GM12878 (cell line): ENCODE measurements at regions not wholly inside any gene's neighbourhood (a gene's known extent, or its start where the extent isn't known, plus 50 kb on each side); places are given as distances from the start of the nearest gene placed in this dataset.
A peak's percentile ranks its signal among the peaks of the same experiment; 100 is the strongest.

Experiments
- ATAC-seq: fragments of 200-7000 bp; cut with Tn5 transposase; 3 replicates; pipeline ENCODE4 v1.9.1; 2020; ENCODE audit warnings: mild to moderate bottlenecking, moderate library complexity
- BruUV-seq: library from RNA; stranded (reverse); fragments of 400-500 nt; replicated peaks from 2 replicates; lab custom pipeline; 2021; lab: Mats Ljungman, UMichigan
- CTCF ChIA-PET: fragments of 300-600 bp; sonication (Branson Sonifier 250); formaldehyde crosslinking; extraction: SDS; loops from one replicate; lab custom pipeline; 2021; ENCODE audit warnings: inconsistent platforms; lab: Yijun Ruan, JAX
- POLR2A ChIA-PET: fragments of 350-600 bp; formaldehyde crosslinking; extraction: SDS; loops from one replicate; lab custom pipeline; 2021; ENCODE audit warnings: inconsistent platforms; lab: Charles Lee
- RAD21 ChIA-PET: fragments of 300-600 bp; sonication (Branson Sonifier 250); formaldehyde crosslinking; loops from one replicate; lab custom pipeline; 2023; ENCODE audit warnings: antibody characterized with exemption; ENCODE audit not compliant: unreplicated experiment; lab: Charles Lee
- SMC1A ChIA-PET: fragments of 300-600 bp; sonication (Branson Sonifier 250); formaldehyde crosslinking; loops from one replicate; lab custom pipeline; 2023; ENCODE audit not compliant: unreplicated experiment, uncharacterized antibody; lab: Charles Lee
- DNase-seq: peaks from one replicate; pipeline ENCODE4 v3.0.0-alpha.2; 2011; ENCODE audit warnings: low read depth, low spot score
- FAIRE-seq: peaks from 3 replicates; lab custom pipeline; 2011; peaks lifted over from hg19 to GRCh38; lab: Jason Lieb, UNC
- H2AFZ ChIP-seq: 2 replicates; pipeline ENCODE4 v1.6.0; 2011; ENCODE audit warnings: low read depth, low read length, control low read depth; ENCODE audit not compliant: control insufficient read depth
- H3K27ac ChIP-seq: 2 replicates; pipeline ENCODE4 v1.5.1; 2011; ENCODE audit warnings: control low read depth; ENCODE audit not compliant: control insufficient read depth, insufficient read depth
- H3K27me3 ChIP-seq, 2 experiments: replicated peaks in 1 of 2; 2 replicates each; pipeline versions ENCODE4 v1.6.0 to v1.6.1; 2011; ENCODE audit warnings: low read length in 1 of 2; ENCODE audit not compliant: control insufficient read depth in 2 of 2, insufficient read depth in 2 of 2
- H3K36me3 ChIP-seq, 2 experiments: 2 replicates each; pipeline ENCODE4 v1.5.1; 2011; ENCODE audit warnings: low read length in 1 of 2; ENCODE audit not compliant: control insufficient read depth in 2 of 2, insufficient read depth in 2 of 2
- H3K4me1 ChIP-seq: 2 replicates; pipeline ENCODE4 v1.6.1; 2011; ENCODE audit warnings: mild to moderate bottlenecking, low read length, moderate library complexity, mixed read lengths; ENCODE audit not compliant: control insufficient read depth, insufficient read depth
- H3K4me2 ChIP-seq: 2 replicates; pipeline ENCODE4 v1.6.0; 2011; ENCODE audit warnings: control low read depth; ENCODE audit not compliant: control insufficient read depth, insufficient read depth
- H3K4me3 ChIP-seq: fragments of 200-600 bp; sonication (generic); 2 replicates; pipeline ENCODE4 v1.5.1; 2016
- H3K79me2 ChIP-seq: 2 replicates; pipeline ENCODE4 v1.6.0; 2011; ENCODE audit warnings: low read length; ENCODE audit not compliant: control insufficient read depth, insufficient read depth
- H3K9ac ChIP-seq: 2 replicates; pipeline ENCODE4 v1.8.0; 2011; ENCODE audit warnings: low read length, control low read depth, mixed read lengths; ENCODE audit not compliant: control insufficient read depth, insufficient read depth
- H3K9me3 ChIP-seq: replicated peaks from 3 replicates; pipeline ENCODE4 v1.5.1; 2011; ENCODE audit warnings: mild to moderate bottlenecking, low read length; ENCODE audit not compliant: control insufficient read depth, insufficient read depth
- H4K20me1 ChIP-seq: 2 replicates; pipeline ENCODE4 v1.6.0; 2011; ENCODE audit not compliant: control insufficient read depth, insufficient read depth
- ETV6 ChIP-seq, 2 experiments: fragments of 450-650 bp in 1 of 2; IDR thresholded peaks in 1 of 2; conservative IDR thresholded peaks in 1 of 2; 2 replicates each; pipeline ENCODE4 v1.6.1; 2014; ENCODE audit warnings: antibody characterized with exemption in 1 of 2, borderline replicate concordance in 1 of 2, low read depth in 1 of 2, mild to moderate bottlenecking in 1 of 2, moderate library complexity in 1 of 2
- LARP7 ChIP-seq: fragments of 450-650 bp; IDR thresholded peaks from 2 replicates; pipeline ENCODE4 v1.6.1; 2017; ENCODE audit warnings: mild to moderate bottlenecking
- WGBS: methylation state at CpG from one replicate; pipeline ENCODE4 v1.1.6; 2016; ENCODE audit warnings: low lambda C conversion rate; ENCODE audit not compliant: insufficient replicate concordance, insufficient coverage; ENCODE audit errors: missing lambda C conversion rate; 5-methylcytosine and 5-hydroxymethylcytosine counted together
- in situ Hi-C: fragments of 300-500 bp; cut with MboI; formaldehyde crosslinking; loops from 9 replicates; pipeline ENCODE4 v1.14.3; 2018; ENCODE audit warnings: mixed read lengths
- intact Hi-C: fragments of 100-400 bp; cut with micrococcal nuclease; formaldehyde crosslinking; loops from one replicate; pipeline ENCODE4 v1.14.2; 2022; ENCODE audit not compliant: unreplicated experiment
- TF ChIP-seq, protein P1 (sequence below): fragments of 450-650 bp; formaldehyde crosslinking; IDR thresholded peaks from 2 replicates; pipeline ENCODE4 v1.4.0; 2020; ENCODE audit warnings: mild to moderate bottlenecking, moderate library complexity
- TF ChIP-seq, protein P2 (sequence below): IDR thresholded peaks from 2 replicates; pipeline ENCODE4 v1.6.1; 2011; ENCODE audit warnings: borderline replicate concordance, low read depth, mild to moderate bottlenecking, moderate library complexity, mixed read lengths, low read length; ENCODE audit not compliant: insufficient read depth; ENCODE audit errors: extremely low read length

DNA sequence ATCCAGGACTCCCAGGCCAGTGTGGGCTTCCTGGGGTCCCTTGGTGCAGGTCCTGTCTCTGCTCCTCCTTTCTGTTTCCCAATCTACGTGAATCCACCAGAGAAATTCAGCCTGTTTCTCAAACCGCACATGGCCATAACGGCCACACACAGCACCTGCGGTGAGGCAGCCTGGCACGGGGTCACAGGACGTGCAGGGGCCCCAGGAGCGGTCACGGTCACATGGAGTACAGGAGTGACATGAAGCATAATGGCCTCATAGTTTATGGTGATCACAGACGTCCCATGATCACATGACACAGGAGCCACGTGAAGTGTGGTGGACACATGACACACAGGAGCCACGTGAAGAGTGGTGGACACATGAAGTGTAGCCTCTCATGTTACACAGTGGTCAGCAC is 248.5 kb upstream of the IRX4 start:
- DNase-seq (no peak), FAIRE-seq (no peak), ATAC-seq (no peak)
- no peak overlapping the region for H3K4me3 ChIP-seq
- in situ Hi-C loops (no loop called here), intact Hi-C loops (no loop called here)
- CTCF ChIA-PET, result no interaction called here
- H3K9ac ChIP-seq, result no peak overlapping the region
- H3K4me1 ChIP-seq, result no peaks in the 10 kb centered on the region
- no peak for TF ChIP-seq LARP7
- TF ChIP-seq ETV6 (conservative IDR thresholded peaks at IDR 0.05 in 1 of 2, IDR thresholded peaks at IDR 0.05 in 1 of 2; ENCODE audit: borderline replicate concordance in 1 of 2, low read depth in 1 of 2), result no peak
- TF ChIP-seq, protein P1, sequence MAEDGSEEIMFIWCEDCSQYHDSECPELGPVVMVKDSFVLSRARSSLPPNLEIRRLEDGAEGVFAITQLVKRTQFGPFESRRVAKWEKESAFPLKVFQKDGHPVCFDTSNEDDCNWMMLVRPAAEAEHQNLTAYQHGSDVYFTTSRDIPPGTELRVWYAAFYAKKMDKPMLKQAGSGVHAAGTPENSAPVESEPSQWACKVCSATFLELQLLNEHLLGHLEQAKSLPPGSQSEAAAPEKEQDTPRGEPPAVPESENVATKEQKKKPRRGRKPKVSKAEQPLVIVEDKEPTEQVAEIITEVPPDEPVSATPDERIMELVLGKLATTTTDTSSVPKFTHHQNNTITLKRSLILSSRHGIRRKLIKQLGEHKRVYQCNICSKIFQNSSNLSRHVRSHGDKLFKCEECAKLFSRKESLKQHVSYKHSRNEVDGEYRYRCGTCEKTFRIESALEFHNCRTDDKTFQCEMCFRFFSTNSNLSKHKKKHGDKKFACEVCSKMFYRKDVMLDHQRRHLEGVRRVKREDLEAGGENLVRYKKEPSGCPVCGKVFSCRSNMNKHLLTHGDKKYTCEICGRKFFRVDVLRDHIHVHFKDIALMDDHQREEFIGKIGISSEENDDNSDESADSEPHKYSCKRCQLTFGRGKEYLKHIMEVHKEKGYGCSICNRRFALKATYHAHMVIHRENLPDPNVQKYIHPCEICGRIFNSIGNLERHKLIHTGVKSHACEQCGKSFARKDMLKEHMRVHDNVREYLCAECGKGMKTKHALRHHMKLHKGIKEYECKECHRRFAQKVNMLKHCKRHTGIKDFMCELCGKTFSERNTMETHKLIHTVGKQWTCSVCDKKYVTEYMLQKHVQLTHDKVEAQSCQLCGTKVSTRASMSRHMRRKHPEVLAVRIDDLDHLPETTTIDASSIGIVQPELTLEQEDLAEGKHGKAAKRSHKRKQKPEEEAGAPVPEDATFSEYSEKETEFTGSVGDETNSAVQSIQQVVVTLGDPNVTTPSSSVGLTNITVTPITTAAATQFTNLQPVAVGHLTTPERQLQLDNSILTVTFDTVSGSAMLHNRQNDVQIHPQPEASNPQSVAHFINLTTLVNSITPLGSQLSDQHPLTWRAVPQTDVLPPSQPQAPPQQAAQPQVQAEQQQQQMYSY, result no peak
- TF ChIP-seq, protein P2, sequence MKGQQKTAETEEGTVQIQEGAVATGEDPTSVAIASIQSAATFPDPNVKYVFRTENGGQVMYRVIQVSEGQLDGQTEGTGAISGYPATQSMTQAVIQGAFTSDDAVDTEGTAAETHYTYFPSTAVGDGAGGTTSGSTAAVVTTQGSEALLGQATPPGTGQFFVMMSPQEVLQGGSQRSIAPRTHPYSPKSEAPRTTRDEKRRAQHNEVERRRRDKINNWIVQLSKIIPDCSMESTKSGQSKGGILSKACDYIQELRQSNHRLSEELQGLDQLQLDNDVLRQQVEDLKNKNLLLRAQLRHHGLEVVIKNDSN, result peak; percentile 4
- no peaks in the 10 kb centered on the region for H3K36me3 ChIP-seq
- POLR2A ChIA-PET, result no interaction called here
- no TSS peak for BruUV-seq
- no peak overlapping the region for H3K27ac ChIP-seq
- H3K79me2 ChIP-seq, result no peaks in the 10 kb centered on the region
- no peaks in the 10 kb centered on the region for H3K9me3 ChIP-seq
- WGBS, result 27% methylated on average over 11 of the region's 11 CpGs
- H3K27me3 ChIP-seq, result no peaks in the 10 kb centered on the region
- SMC1A ChIA-PET, result no interaction called here
- H2AFZ ChIP-seq, result no peak overlapping the region
- H4K20me1 ChIP-seq, result no peaks in the 10 kb centered on the region
- RAD21 ChIA-PET, result no interaction called here
- no peak overlapping the region for H3K4me2 ChIP-seq
